Endothelial cell (in vitro differentiated cells): ENCODE measurements at regions not wholly inside any gene's neighbourhood (a gene's known extent, or its start where the extent isn't known, plus 50 kb on each side); places are given as distances from the start of the nearest gene placed in this dataset.

Experiments used
- DNase-seq: peaks from one replicate; pipeline ENCODE4 v3.0.0; 2021; ENCODE audit warnings: low spot score
- H3K27ac Mint-ChIP-seq: one replicate; pipeline ENCODE4 v1.8.0; 2021; ENCODE audit warnings: mixed read lengths, inconsistent platforms; ENCODE audit not compliant: unreplicated experiment
- H3K27me3 Mint-ChIP-seq: one replicate; pipeline ENCODE4 v1.8.0; 2021; ENCODE audit warnings: mild to moderate bottlenecking, moderate library complexity, mixed read lengths, inconsistent platforms; ENCODE audit not compliant: unreplicated experiment
- H3K36me3 Mint-ChIP-seq: one replicate; pipeline ENCODE4 v1.8.0; 2021; ENCODE audit warnings: mild to moderate bottlenecking, low read depth, mixed read lengths, inconsistent platforms; ENCODE audit not compliant: unreplicated experiment
- H3K4me1 Mint-ChIP-seq: one replicate; pipeline ENCODE4 v1.8.0; 2021; ENCODE audit warnings: mild to moderate bottlenecking, mixed read lengths, inconsistent platforms; ENCODE audit not compliant: unreplicated experiment
- H3K4me3 Mint-ChIP-seq: one replicate; pipeline ENCODE4 v1.8.0; 2021; ENCODE audit warnings: mild to moderate bottlenecking, mixed read lengths, inconsistent platforms; ENCODE audit not compliant: unreplicated experiment
- H3K9me3 Mint-ChIP-seq: one replicate; pipeline ENCODE4 v1.8.0; 2021; ENCODE audit warnings: mixed read lengths, inconsistent platforms; ENCODE audit not compliant: unreplicated experiment
- TF ChIP-seq, protein P1 (sequence below): fragments of 200-600 bp; sonication (generic); IDR thresholded peaks from one replicate; pipeline ENCODE4 v1.5.0; 2021; ENCODE audit warnings: antibody characterized with exemption; ENCODE audit not compliant: unreplicated experiment

DNA sequence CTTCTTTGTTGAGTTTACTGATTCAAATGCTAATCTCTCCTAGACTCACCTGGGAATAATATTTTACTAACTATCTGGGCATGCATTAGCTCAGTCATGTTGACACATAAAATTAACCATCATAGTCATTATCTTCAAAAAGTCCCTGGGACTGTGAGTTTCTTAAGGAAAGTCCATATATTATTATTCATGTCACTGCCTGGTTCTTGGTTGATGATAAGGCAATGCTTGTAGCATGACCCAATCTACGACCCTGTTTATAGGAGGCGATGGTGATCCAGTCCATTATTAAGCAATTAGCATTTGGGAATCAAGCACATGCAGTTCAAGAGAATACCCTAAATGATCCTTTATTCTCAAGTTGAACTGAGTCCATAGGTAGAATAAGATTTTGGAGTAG, 54.8 kb upstream of the MPHOSPH6 start:
- H3K36me3 Mint-ChIP-seq = no peaks in the 10 kb centered on the region
- H3K4me3 Mint-ChIP-seq = no peak overlapping the region
- H3K4me1 Mint-ChIP-seq = peaks cover 3% of the 10 kb centered on the region
- no peak for DNase-seq
- no peaks in the 10 kb centered on the region for H3K9me3 Mint-ChIP-seq
- H3K27ac Mint-ChIP-seq = no peak overlapping the region
- H3K27me3 Mint-ChIP-seq = no peaks in the 10 kb centered on the region
- TF ChIP-seq, protein P1, sequence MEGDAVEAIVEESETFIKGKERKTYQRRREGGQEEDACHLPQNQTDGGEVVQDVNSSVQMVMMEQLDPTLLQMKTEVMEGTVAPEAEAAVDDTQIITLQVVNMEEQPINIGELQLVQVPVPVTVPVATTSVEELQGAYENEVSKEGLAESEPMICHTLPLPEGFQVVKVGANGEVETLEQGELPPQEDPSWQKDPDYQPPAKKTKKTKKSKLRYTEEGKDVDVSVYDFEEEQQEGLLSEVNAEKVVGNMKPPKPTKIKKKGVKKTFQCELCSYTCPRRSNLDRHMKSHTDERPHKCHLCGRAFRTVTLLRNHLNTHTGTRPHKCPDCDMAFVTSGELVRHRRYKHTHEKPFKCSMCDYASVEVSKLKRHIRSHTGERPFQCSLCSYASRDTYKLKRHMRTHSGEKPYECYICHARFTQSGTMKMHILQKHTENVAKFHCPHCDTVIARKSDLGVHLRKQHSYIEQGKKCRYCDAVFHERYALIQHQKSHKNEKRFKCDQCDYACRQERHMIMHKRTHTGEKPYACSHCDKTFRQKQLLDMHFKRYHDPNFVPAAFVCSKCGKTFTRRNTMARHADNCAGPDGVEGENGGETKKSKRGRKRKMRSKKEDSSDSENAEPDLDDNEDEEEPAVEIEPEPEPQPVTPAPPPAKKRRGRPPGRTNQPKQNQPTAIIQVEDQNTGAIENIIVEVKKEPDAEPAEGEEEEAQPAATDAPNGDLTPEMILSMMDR = no peak

DNA sequence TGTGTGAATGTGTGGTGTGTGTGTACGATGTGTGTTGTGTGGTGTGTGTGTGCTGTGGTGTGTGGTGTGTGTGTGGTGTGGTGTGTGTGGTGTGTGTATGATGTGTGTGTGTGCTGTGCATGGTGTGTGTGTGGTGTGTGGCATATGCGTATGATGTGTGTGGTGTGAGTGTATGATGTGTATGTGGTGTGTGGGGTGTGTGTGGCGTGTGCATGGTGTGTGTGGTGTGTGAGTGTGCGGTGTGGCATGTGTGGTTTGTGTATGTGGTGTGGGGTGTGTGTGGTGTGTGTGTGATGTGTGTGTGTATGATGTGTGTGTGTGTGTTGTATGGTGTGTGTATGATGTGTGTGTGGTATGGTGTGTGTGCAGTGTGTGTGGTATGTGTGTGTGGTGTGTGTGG, 50.5 kb upstream of the MPHOSPH6 start:
- Mint-ChIP-seq H3K9me3 (no peaks in the 10 kb centered on the region), H3K36me3 (no peaks in the 10 kb centered on the region), H3K4me1 (no peaks in the 10 kb centered on the region), H3K27me3 (no peaks in the 10 kb centered on the region), H3K27ac (no peak overlapping the region), H3K4me3 (no peak overlapping the region)
- no peak for DNase-seq
- TF ChIP-seq, protein P1 = no peak
